Effector memory CD8-positive, alpha-beta T cell (primary cell): ENCODE measurements at regions not wholly inside any gene's neighbourhood (a gene's known extent, or its start where the extent isn't known, plus 50 kb on each side); places are given as distances from the start of the nearest gene placed in this dataset.

Experiments used
- ATAC-seq: fragments of 150-1000 bp; cut with Tn5 transposase; replicated peaks from 2 replicates; pipeline ENCODE4 v1.10.0; 2021; ENCODE audit warnings: mild to moderate bottlenecking, moderate library complexity
- DNase-seq, 3 experiments: peaks; one replicate each; pipeline ENCODE4 v3.0.0; 2021
- H3K27ac Mint-ChIP-seq, 2 donors: one replicate each; pipeline ENCODE4 v1.8.0; 2022; ENCODE audit warnings: mild to moderate bottlenecking in 2 of 2, mixed read lengths in 2 of 2, moderate library complexity in 2 of 2
- H3K27me3 Mint-ChIP-seq, 2 donors: one replicate each; pipeline ENCODE4 v1.8.0; 2022; ENCODE audit warnings: mixed read lengths in 2 of 2
- H3K36me3 Mint-ChIP-seq: one replicate; pipeline ENCODE4 v1.8.0; 2022; ENCODE audit warnings: mild to moderate bottlenecking, moderate library complexity, mixed read lengths; ENCODE audit not compliant: insufficient read depth
- H3K4me1 Mint-ChIP-seq, 2 donors: one replicate each; pipeline ENCODE4 v1.8.0; 2022; ENCODE audit warnings: low read depth in 2 of 2, mixed read lengths in 2 of 2
- H3K4me3 Mint-ChIP-seq, 2 donors: one replicate each; pipeline ENCODE4 v1.8.0; 2022; ENCODE audit warnings: mild to moderate bottlenecking in 2 of 2, mixed read lengths in 2 of 2, moderate library complexity in 2 of 2
- H3K9me3 Mint-ChIP-seq, 2 donors: one replicate each; pipeline ENCODE4 v1.8.0; 2022; ENCODE audit warnings: mixed read lengths in 2 of 2

GRCh38 chr6:145340256-145340655 lies 395.1 kb downstream of the EPM2A start:
- DNase-seq (no peak), ATAC-seq (no peak)
- Mint-ChIP-seq H3K4me3 (no peak overlapping the region), H3K36me3 (no peaks in the 10 kb centered on the region), H3K9me3 (no peaks in the 10 kb centered on the region), H3K27ac (no peak overlapping the region), H3K4me1 (peaks cover 0 to 2% of the 10 kb centered on the region in 2 donors), H3K27me3 (peaks cover 0 to 6% of the 10 kb centered on the region in 2 donors)

- H3K4me3 Mint-ChIP-seq: no peak overlapping the region
- DNase-seq (no peak), ATAC-seq (no peak)
- peaks cover 7 to 44% of the 10 kb centered on the region in 2 donors for H3K27me3 Mint-ChIP-seq
- no peak overlapping the region for H3K27ac Mint-ChIP-seq
- no peaks in the 10 kb centered on the region for H3K9me3 Mint-ChIP-seq
- H3K4me1 Mint-ChIP-seq: peaks cover 0 to 2% of the 10 kb centered on the region in 2 donors
- H3K36me3 Mint-ChIP-seq: no peaks in the 10 kb centered on the region
These were observed 390.2 kb downstream of the EPM2A start for GRCh38 chr6:145345094-145345493.

- peaks cover 0 to 2% of the 10 kb centered on the region in 2 donors for H3K4me1 Mint-ChIP-seq
- no peak overlapping the region for H3K4me3 Mint-ChIP-seq
- no peaks in the 10 kb centered on the region for H3K36me3 Mint-ChIP-seq
- DNase-seq (no peak), ATAC-seq (no peak)
- peaks cover 7 to 55% of the 10 kb centered on the region in 2 donors for H3K27me3 Mint-ChIP-seq
- no peak overlapping the region for H3K27ac Mint-ChIP-seq
- no peaks in the 10 kb centered on the region for H3K9me3 Mint-ChIP-seq
These were observed 388.1 kb downstream of the EPM2A start for GRCh38 chr6:145347216-145347615.

GRCh38 chr6:145349950-145350510 lies 385.3 kb downstream of the EPM2A start:
- no peak overlapping the region for H3K27ac Mint-ChIP-seq
- DNase-seq: no peak
- no peaks in the 10 kb centered on the region for H3K36me3 Mint-ChIP-seq
- H3K4me3 Mint-ChIP-seq: no peak overlapping the region
- H3K27me3 Mint-ChIP-seq: peaks cover 21 to 58% of the 10 kb centered on the region in 2 donors
- H3K4me1 Mint-ChIP-seq: no peaks in the 10 kb centered on the region
- no peak for ATAC-seq
- H3K9me3 Mint-ChIP-seq: no peaks in the 10 kb centered on the region

- no peak overlapping the region for H3K27ac Mint-ChIP-seq
These were observed 384.4 kb downstream of the EPM2A start for GRCh38 chr6:145350928-145351327.

GRCh38 chr6:145352382-145353080 lies 382.8 kb downstream of the EPM2A start:
- Mint-ChIP-seq H3K27ac (peak overlapping the region in 1 of 2 donors; percentile 26), H3K36me3 (no peaks in the 10 kb centered on the region), H3K4me3 (no peak overlapping the region), H3K4me1 (no peaks in the 10 kb centered on the region), H3K9me3 (no peaks in the 10 kb centered on the region), H3K27me3 (peaks cover 13 to 48% of the 10 kb centered on the region in 2 donors)
- ATAC-seq (no peak), DNase-seq (no peak)

More at GRCh38 chr6:145350928-145351327, 384.4 kb downstream of the EPM2A start:
- H3K27me3 Mint-ChIP-seq: peaks cover 15 to 58% of the 10 kb centered on the region in 2 donors
- DNase-seq (no peak), ATAC-seq (no peak)
- H3K4me3 Mint-ChIP-seq: no peak overlapping the region
- no peaks in the 10 kb centered on the region for H3K36me3 Mint-ChIP-seq
- H3K9me3 Mint-ChIP-seq: no peaks in the 10 kb centered on the region
- H3K4me1 Mint-ChIP-seq: no peaks in the 10 kb centered on the region

- Mint-ChIP-seq H3K4me1 (no peaks in the 10 kb centered on the region), H3K9me3 (no peaks in the 10 kb centered on the region), H3K27me3 (peaks cover 21 to 24% of the 10 kb centered on the region in 2 donors), H3K27ac (no peak overlapping the region), H3K4me3 (no peak overlapping the region), H3K36me3 (no peaks in the 10 kb centered on the region)
- ATAC-seq (no peak), DNase-seq (no peak)
These were observed 374.5 kb downstream of the EPM2A start for GRCh38 chr6:145360865-145361264.

GRCh38 chr6:145367149-145367548 lies 368.2 kb downstream of the EPM2A start:
- DNase-seq (no peak), ATAC-seq (no peak)
- H3K27me3 Mint-ChIP-seq: peaks cover 7 to 10% of the 10 kb centered on the region in 2 donors
- peaks cover 0 to 2% of the 10 kb centered on the region in 2 donors for H3K9me3 Mint-ChIP-seq
- no peak overlapping the region for H3K27ac Mint-ChIP-seq
- no peak overlapping the region for H3K4me3 Mint-ChIP-seq
- no peaks in the 10 kb centered on the region for H3K36me3 Mint-ChIP-seq
- peaks cover 3 to 7% of the 10 kb centered on the region in 2 donors for H3K4me1 Mint-ChIP-seq

- no peak overlapping the region for H3K27ac Mint-ChIP-seq
These were observed 367.2 kb downstream of the EPM2A start for GRCh38 chr6:145368075-145368474.

GRCh38 chr6:145370559-145370958 lies 364.8 kb downstream of the EPM2A start:
- ATAC-seq (no peak), DNase-seq (no peak)
- no peak overlapping the region for H3K4me3 Mint-ChIP-seq
- no peaks in the 10 kb centered on the region for H3K36me3 Mint-ChIP-seq
- H3K4me1 Mint-ChIP-seq: peaks cover 5 to 13% of the 10 kb centered on the region in 2 donors
- H3K27ac Mint-ChIP-seq: no peak overlapping the region
- peaks cover 7 to 10% of the 10 kb centered on the region in 2 donors for H3K27me3 Mint-ChIP-seq
- H3K9me3 Mint-ChIP-seq: peaks cover 0 to 2% of the 10 kb centered on the region in 2 donors

More at GRCh38 chr6:145368075-145368474, 367.2 kb downstream of the EPM2A start:
- Mint-ChIP-seq H3K27me3 (peaks cover 7 to 10% of the 10 kb centered on the region in 2 donors), H3K36me3 (no peaks in the 10 kb centered on the region), H3K4me3 (no peak overlapping the region), H3K4me1 (peaks cover 5 to 13% of the 10 kb centered on the region in 2 donors), H3K9me3 (peaks cover 0 to 2% of the 10 kb centered on the region in 2 donors)
- no peak for ATAC-seq
- no peak for DNase-seq

- Mint-ChIP-seq H3K4me1 (peaks cover 5 to 13% of the 10 kb centered on the region in 2 donors), H3K4me3 (peak overlapping the region; percentile 5 to 35), H3K36me3 (no peaks in the 10 kb centered on the region), H3K27ac (peak overlapping the region; percentile 45 to 59), H3K27me3 (peaks cover 0 to 6% of the 10 kb centered on the region in 2 donors), H3K9me3 (peaks cover 0 to 8% of the 10 kb centered on the region in 2 donors)
- peak; percentile 93 for ATAC-seq
- DNase-seq: peak; percentile 9 to 24 (median 16)
These were observed 362.6 kb downstream of the EPM2A start for GRCh38 chr6:145372671-145373151.

- no peaks in the 10 kb centered on the region for H3K36me3 Mint-ChIP-seq
These were observed 361.5 kb downstream of the EPM2A start for GRCh38 chr6:145373826-145374225.

GRCh38 chr6:145374570-145374969 lies 360.8 kb downstream of the EPM2A start:
- Mint-ChIP-seq H3K27me3 (peaks cover 9 to 16% of the 10 kb centered on the region in 2 donors), H3K36me3 (no peaks in the 10 kb centered on the region), H3K4me3 (no peak overlapping the region), H3K27ac (no peak overlapping the region), H3K9me3 (peaks cover 0 to 9% of the 10 kb centered on the region in 2 donors), H3K4me1 (peaks cover 5 to 10% of the 10 kb centered on the region in 2 donors)
- ATAC-seq: no peak
- no peak for DNase-seq

More at GRCh38 chr6:145373826-145374225, 361.5 kb downstream of the EPM2A start:
- peaks cover 5 to 11% of the 10 kb centered on the region in 2 donors for H3K4me1 Mint-ChIP-seq
- peaks cover 0 to 9% of the 10 kb centered on the region in 2 donors for H3K9me3 Mint-ChIP-seq
- H3K27ac Mint-ChIP-seq: peak overlapping the region in 1 of 2 donors; percentile 59
- ATAC-seq (no peak), DNase-seq (no peak)
- H3K27me3 Mint-ChIP-seq: peaks cover 7 to 16% of the 10 kb centered on the region in 2 donors
- no peak overlapping the region for H3K4me3 Mint-ChIP-seq

- Mint-ChIP-seq H3K4me3 (no peak overlapping the region), H3K9me3 (peaks cover 0 to 9% of the 10 kb centered on the region in 2 donors), H3K27me3 (peaks cover 9 to 24% of the 10 kb centered on the region in 2 donors), H3K27ac (no peak overlapping the region), H3K36me3 (no peaks in the 10 kb centered on the region), H3K4me1 (peaks cover 5 to 10% of the 10 kb centered on the region in 2 donors)
- ATAC-seq (no peak), DNase-seq (no peak)
These were observed 359.8 kb downstream of the EPM2A start for GRCh38 chr6:145375502-145375901.
